WI38 (cell line): ENCODE measurements at regions not wholly inside any gene's neighbourhood (a gene's known extent, or its start where the extent isn't known, plus 50 kb on each side); places are given as distances from the start of the nearest gene placed in this dataset.

ENCODE experiments used
- H3K4me3 ChIP-seq: 2 replicates; pipeline ENCODE4 v1.5.1; 2011; ENCODE audit warnings: low read depth, mild to moderate bottlenecking, control low read depth, low read length
- CTCF ChIP-seq: IDR thresholded peaks from 2 replicates; pipeline ENCODE4 v1.5.1; 2012; ENCODE audit warnings: low read depth, mild to moderate bottlenecking, control low read depth, low read length

- H3K4me3 ChIP-seq, result no peak overlapping the region
- TF ChIP-seq CTCF, result no peak
Measured at GRCh38 chr18:51660188-51660715, 462.8 kb upstream of the MEX3C start.

DNA sequence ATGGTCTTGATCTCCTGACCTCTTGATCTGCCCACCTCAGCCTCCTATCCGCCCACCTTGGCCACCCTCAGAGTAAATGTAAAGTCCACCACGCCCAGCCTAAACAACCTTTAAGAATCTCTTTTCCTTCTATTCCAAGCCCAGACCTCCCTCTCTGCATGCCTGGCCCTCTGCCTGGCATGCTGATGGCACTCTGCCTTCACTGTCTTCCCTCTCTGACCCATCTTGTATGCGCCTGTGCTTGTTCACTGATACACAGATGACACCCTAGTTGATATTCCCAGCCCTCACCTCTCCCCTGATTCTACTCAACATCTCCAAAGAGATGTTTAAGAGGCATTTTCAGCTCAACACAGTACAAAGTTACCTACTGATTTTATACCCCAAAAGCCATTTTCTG is 466.8 kb upstream of the MEX3C start:
- no peak for TF ChIP-seq CTCF
- no peak overlapping the region for H3K4me3 ChIP-seq

GRCh38 chr18:51666763-51667191 is 469.3 kb upstream of the MEX3C start:
- H3K4me3 ChIP-seq, result no peak overlapping the region
- no peak for TF ChIP-seq CTCF

- TF ChIP-seq CTCF, result no peak
Measured at GRCh38 chr18:51668101-51668500, 470.6 kb upstream of the MEX3C start.

DNA sequence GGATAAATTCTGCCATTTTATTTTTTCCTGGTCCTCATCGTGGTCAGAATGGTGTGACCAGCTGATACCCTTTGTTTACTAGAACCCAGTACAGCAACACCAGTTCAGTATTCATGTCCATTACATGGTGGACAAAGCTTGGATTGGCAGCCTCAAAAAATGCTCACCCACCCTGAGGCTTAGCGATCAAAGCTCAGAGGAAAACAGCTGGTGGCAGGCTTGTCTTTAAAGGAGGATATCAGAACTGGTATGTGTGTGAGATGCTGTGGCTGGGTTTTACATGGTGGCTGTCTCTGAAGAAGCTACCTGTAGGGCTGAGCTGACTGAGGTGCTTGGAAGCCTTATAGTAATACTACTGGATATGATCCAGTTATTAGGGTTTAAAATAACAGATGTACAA is 471.1 kb upstream of the MEX3C start:
- no peak for TF ChIP-seq CTCF
- H3K4me3 ChIP-seq, result no peak overlapping the region

More at GRCh38 chr18:51668101-51668500, 470.6 kb upstream of the MEX3C start:
- H3K4me3 ChIP-seq, result no peak overlapping the region

GRCh38 chr18:51686590-51686989 is 489.1 kb upstream of the MEX3C start:
- TF ChIP-seq CTCF, result no peak
- H3K4me3 ChIP-seq, result no peak overlapping the region

DNA sequence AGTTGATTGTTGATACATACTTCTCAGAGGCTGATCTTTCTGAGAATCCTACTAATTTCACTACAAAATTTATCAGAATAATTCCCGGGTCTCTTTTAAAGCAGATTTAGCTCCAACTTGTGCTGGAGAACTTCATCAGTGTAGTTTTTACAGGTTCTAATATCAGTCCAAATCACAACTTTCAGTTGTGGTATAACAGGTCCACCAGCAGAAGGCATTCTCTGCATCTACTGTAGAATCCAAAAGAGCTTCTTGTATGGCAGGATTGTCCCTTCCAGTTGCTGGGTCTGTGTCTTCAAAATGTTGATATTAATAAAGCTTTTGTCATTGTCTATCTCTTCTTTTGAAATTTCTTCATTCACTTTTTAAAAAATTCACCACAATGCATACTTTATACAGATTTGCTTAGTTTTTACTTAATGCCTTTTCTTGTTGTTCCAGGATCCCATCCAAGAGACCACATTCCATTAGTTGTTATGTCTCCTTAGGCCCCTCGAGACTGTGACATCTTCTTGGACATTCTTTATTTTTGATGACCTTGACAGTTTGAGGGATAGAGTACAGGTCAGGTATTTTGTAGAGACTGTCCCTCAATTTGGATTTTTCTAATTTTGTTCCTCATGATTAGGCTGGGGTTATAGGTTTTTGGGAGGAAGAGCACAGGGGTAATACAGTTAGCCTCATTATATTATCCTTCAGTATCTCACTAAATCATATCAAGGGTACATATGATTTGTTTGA is 490.5 kb upstream of the MEX3C start:
- TF ChIP-seq CTCF, result no peak
- no peak overlapping the region for H3K4me3 ChIP-seq
